A549 (cell line): ENCODE measurements at regions not wholly inside any gene's neighbourhood (a gene's known extent, or its start where the extent isn't known, plus 50 kb on each side); places are given as distances from the start of the nearest gene placed in this dataset.

Source experiments
- ATAC-seq, 2 experiments: fragments of 200-7000 bp in 1 of 2; fragments of >200 bp in 1 of 2; cut with Nextera tagmentation in 1 of 2; cut with Tn5 transposase in 1 of 2; 3 replicates each; pipeline versions ENCODE4 v1.8.0 to v1.9.1; 2018 to 2020; ENCODE audit warnings: mild to moderate bottlenecking in 1 of 2, moderate library complexity in 1 of 2
- CTCF ChIA-PET: fragments of 300-600 bp; sonication (Branson Sonifier 250); formaldehyde crosslinking; extraction: SDS; loops from one replicate; lab custom pipeline; 2021; ENCODE audit warnings: antibody characterized with exemption, inconsistent platforms; lab: Yijun Ruan, JAX
- POLR2A ChIA-PET: fragments of 350-600 bp; formaldehyde crosslinking; extraction: SDS; loops from one replicate; lab custom pipeline; 2021; ENCODE audit warnings: antibody characterized with exemption, inconsistent platforms; lab: Yijun Ruan, JAX
- DNase-seq, 2 experiments: peaks; one replicate each; pipeline versions ENCODE4 v3.0.0 to v3.0.0-alpha.2; 2011 to 2016; ENCODE audit warnings: low read depth in 1 of 2, low spot score in 1 of 2
- FAIRE-seq: peaks from 2 replicates; lab custom pipeline; 2011; peaks lifted over from hg19 to GRCh38; lab: Jason Lieb, UNC
- H3K27ac ChIP-seq, 2 experiments: fragments of >200 bp; sonication (Bioruptor Twin); formaldehyde crosslinking; 3 replicates each; pipeline ENCODE4 v1.5.1; 2016 to 2017
- H3K4me1 ChIP-seq: fragments of >200 bp; sonication (Bioruptor Twin); formaldehyde crosslinking; 3 replicates; pipeline ENCODE4 v1.6.1; 2016
- H3K4me2 ChIP-seq: fragments of >200 bp; sonication (Bioruptor Twin); formaldehyde crosslinking; 3 replicates; pipeline ENCODE4 v1.6.1; 2016
- H3K4me3 ChIP-seq: fragments of >200 bp; sonication (Bioruptor Twin); formaldehyde crosslinking; 3 replicates; pipeline ENCODE4 v1.5.1; 2016
- H3K9me3 ChIP-seq: fragments of >200 bp; sonication (Bioruptor Twin); formaldehyde crosslinking; 3 replicates; pipeline ENCODE4 v1.6.1; 2016
- BHLHE40 ChIP-seq: IDR thresholded peaks from 2 replicates; pipeline ENCODE4 v1.6.1; 2012; ENCODE audit warnings: low read depth, low read length, inconsistent platforms
- CBX8 ChIP-seq: fragments of 200-600 bp; sonication (generic); IDR thresholded peaks from 2 replicates; pipeline ENCODE4 v1.6.1; 2016
- CEBPB ChIP-seq, 2 experiments: fragments of >200 bp in 1 of 2; sonication (Bioruptor Twin) in 1 of 2; formaldehyde crosslinking in 1 of 2; IDR thresholded peaks; 2 replicates each; pipeline ENCODE4 v1.6.1; 2012 to 2016
- JUNB ChIP-seq: fragments of >200 bp; sonication (Bioruptor Twin); formaldehyde crosslinking; IDR thresholded peaks from 2 replicates; pipeline ENCODE4 v1.6.1; 2016
- KDM5A ChIP-seq: fragments of 200-600 bp; sonication (generic); IDR thresholded peaks from 2 replicates; pipeline ENCODE4 v1.6.1; 2016; ENCODE audit warnings: antibody characterized with exemption, mild to moderate bottlenecking
- MAFK ChIP-seq: fragments of 450-650 bp; IDR thresholded peaks from 2 replicates; pipeline ENCODE4 v1.6.1; 2014; ENCODE audit not compliant: partially characterized antibody
- MYC ChIP-seq: IDR thresholded peaks from 2 replicates; pipeline ENCODE4 v1.6.1; 2012; ENCODE audit warnings: mild to moderate bottlenecking, inconsistent platforms, low read length, improper control_type of control experiment, borderline replicate concordance
- NR3C1 ChIP-seq: fragments of >200 bp; sonication (Bioruptor Twin); formaldehyde crosslinking; IDR thresholded peaks from 3 replicates; pipeline ENCODE4 v1.6.1; 2017
- RFX5 ChIP-seq: fragments of 450-650 bp; IDR thresholded peaks from 2 replicates; pipeline ENCODE4 v1.7.1; 2014; ENCODE audit warnings: antibody characterized with exemption, mild to moderate bottlenecking, moderate library complexity
- SMC3 ChIP-seq: fragments of >200 bp; sonication (Bioruptor Twin); formaldehyde crosslinking; IDR thresholded peaks from 3 replicates; pipeline ENCODE4 v1.6.1; 2018; ENCODE audit warnings: inconsistent platforms
- ZFP36 ChIP-seq: fragments of 450-650 bp; IDR thresholded peaks from 2 replicates; pipeline ENCODE4 v1.6.1; 2014; ENCODE audit warnings: borderline replicate concordance; ENCODE audit not compliant: partially characterized antibody
- WGBS: methylation state at CpG from one replicate; pipeline ENCODE4 v1.1.6; 2017; ENCODE audit errors: missing lambda C conversion rate; 5-methylcytosine and 5-hydroxymethylcytosine counted together
- TF ChIP-seq, protein P1 (sequence below): fragments of >200 bp; sonication (Bioruptor Twin); formaldehyde crosslinking; IDR thresholded peaks from 3 replicates; pipeline ENCODE4 v1.5.1; 2016
- TF ChIP-seq, protein P2 (sequence below): fragments of >200 bp; sonication (Bioruptor Twin); formaldehyde crosslinking; IDR thresholded peaks from 3 replicates; pipeline ENCODE4 v1.6.1; 2016
- TF ChIP-seq, protein P3 (sequence below): fragments of 200-600 bp; sonication (generic); IDR thresholded peaks from 2 replicates; pipeline ENCODE4 v1.6.1; 2016; ENCODE audit warnings: antibody characterized with exemption, mild to moderate bottlenecking, moderate library complexity

DNA sequence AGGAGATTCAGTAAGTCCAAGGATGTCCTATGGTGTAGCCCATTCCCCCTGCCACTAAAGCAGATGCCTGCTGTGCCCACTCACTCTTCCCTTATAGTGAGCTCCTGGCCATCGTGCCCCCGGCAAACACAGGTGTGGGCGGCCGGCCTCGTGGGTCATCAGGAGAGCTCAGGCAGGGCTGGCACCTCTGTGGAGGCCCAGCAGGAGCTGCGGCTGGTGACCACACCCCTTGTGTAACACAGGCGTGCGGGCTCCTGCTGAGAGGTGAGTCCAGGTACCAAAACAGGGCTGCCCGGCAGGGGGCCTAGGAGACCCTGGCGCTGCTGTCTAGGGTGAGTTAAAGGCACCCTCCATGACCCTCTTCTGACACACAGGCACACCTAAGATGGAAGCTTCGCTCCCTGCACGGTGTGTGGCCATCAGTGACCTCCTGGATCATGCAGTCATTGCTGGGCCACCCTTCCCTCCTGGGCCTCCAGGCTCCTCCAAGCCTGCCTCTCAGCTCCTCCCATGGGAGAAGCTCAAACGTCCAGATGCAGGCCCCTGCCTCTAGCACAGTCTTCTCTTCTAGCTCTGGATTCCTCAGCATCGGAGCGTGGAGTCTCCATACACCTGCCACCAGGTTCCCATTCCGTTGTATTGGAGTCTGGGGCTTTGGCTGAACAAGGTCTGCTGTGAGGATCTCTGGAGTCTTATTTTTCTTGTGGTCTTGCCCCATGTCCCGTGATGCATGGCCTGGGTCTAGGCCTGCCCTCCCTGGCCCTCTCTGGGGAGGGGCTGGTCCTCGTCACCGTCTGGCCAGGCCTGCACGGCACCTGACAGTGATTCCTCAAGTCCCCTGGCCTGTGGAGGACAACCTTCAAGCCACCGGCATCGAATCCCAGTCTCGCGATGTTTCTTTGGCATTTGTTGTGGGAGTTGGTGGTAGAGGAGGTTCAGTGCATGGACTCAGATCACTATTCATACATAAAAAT, 246.9 kb downstream of the ACKR3 start:
- ATAC-seq, result no peak
- TF ChIP-seq SMC3, result no peak
- TF ChIP-seq CBX8, result no peak
- TF ChIP-seq RFX5, result no peak
- no peak for TF ChIP-seq CEBPB (IDR thresholded peaks at IDR 0.05)
- TF ChIP-seq ZFP36, result no peak
- TF ChIP-seq, protein P1, sequence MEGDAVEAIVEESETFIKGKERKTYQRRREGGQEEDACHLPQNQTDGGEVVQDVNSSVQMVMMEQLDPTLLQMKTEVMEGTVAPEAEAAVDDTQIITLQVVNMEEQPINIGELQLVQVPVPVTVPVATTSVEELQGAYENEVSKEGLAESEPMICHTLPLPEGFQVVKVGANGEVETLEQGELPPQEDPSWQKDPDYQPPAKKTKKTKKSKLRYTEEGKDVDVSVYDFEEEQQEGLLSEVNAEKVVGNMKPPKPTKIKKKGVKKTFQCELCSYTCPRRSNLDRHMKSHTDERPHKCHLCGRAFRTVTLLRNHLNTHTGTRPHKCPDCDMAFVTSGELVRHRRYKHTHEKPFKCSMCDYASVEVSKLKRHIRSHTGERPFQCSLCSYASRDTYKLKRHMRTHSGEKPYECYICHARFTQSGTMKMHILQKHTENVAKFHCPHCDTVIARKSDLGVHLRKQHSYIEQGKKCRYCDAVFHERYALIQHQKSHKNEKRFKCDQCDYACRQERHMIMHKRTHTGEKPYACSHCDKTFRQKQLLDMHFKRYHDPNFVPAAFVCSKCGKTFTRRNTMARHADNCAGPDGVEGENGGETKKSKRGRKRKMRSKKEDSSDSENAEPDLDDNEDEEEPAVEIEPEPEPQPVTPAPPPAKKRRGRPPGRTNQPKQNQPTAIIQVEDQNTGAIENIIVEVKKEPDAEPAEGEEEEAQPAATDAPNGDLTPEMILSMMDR, result no peak
- TF ChIP-seq NR3C1, result no peak
- TF ChIP-seq, protein P2, sequence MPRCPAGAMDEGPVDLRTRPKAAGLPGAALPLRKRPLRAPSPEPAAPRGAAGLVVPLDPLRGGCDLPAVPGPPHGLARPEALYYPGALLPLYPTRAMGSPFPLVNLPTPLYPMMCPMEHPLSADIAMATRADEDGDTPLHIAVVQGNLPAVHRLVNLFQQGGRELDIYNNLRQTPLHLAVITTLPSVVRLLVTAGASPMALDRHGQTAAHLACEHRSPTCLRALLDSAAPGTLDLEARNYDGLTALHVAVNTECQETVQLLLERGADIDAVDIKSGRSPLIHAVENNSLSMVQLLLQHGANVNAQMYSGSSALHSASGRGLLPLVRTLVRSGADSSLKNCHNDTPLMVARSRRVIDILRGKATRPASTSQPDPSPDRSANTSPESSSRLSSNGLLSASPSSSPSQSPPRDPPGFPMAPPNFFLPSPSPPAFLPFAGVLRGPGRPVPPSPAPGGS, result no peak
- no peak for TF ChIP-seq MAFK
- TF ChIP-seq, protein P3, sequence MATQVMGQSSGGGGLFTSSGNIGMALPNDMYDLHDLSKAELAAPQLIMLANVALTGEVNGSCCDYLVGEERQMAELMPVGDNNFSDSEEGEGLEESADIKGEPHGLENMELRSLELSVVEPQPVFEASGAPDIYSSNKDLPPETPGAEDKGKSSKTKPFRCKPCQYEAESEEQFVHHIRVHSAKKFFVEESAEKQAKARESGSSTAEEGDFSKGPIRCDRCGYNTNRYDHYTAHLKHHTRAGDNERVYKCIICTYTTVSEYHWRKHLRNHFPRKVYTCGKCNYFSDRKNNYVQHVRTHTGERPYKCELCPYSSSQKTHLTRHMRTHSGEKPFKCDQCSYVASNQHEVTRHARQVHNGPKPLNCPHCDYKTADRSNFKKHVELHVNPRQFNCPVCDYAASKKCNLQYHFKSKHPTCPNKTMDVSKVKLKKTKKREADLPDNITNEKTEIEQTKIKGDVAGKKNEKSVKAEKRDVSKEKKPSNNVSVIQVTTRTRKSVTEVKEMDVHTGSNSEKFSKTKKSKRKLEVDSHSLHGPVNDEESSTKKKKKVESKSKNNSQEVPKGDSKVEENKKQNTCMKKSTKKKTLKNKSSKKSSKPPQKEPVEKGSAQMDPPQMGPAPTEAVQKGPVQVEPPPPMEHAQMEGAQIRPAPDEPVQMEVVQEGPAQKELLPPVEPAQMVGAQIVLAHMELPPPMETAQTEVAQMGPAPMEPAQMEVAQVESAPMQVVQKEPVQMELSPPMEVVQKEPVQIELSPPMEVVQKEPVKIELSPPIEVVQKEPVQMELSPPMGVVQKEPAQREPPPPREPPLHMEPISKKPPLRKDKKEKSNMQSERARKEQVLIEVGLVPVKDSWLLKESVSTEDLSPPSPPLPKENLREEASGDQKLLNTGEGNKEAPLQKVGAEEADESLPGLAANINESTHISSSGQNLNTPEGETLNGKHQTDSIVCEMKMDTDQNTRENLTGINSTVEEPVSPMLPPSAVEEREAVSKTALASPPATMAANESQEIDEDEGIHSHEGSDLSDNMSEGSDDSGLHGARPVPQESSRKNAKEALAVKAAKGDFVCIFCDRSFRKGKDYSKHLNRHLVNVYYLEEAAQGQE, result no peak
- Histone ChIP-seq H3K9me3 (peaks cover 4% of the 10 kb centered on the region; the same call in 1 of the 3 replicates), H3K27ac (no peak overlapping the region), H3K4me3 (no peak overlapping the region), H3K4me2 (no peak overlapping the region), H3K4me1 (no peaks in the 10 kb centered on the region)
- DNase-seq, result no peak
- ChIA-PET CTCF (interaction anchor here (0.5 kb wide), 1 partner anchor 1823 kb away, joined by 3 read pairs; no protein-coding TSS in a partner anchor), POLR2A (no interaction called here)
- 74% methylated on average over 13 of the region's 24 CpGs for WGBS
- no peak for FAIRE-seq

DNA sequence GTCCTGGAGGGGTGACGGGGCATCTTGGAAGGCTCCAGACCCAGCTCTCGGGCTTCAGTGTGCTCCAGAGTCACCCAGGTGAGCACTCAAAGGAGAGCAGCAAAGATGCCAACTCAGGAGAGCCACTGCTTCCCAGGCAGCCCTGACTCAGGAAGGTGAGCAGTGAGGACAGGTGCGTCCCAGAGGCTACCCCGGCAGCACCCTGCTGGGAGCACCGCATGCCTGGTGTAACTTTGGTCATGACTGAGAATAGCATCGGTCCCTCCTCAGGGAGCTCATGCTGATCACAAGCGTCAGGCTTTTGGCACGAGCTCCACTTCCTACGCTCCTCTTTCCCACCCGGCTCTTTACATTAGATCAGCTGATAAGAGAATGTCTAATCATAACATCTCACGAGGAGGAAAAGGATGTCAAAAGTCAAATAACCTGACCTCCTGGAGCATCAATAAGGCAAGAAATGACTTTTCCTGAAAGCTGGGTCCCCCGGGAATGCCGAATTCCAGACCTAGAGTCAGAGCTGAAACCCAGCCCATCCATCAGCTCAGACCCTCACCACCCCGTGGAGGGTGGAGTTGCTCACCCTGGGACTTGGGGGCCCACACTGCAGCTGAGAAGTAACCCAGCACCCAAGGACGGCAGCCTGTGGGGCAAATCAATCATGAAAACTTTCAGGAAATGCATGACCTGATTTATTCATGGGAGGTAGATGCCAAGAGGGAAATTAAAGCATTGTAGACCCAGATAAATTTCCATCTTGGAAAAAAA, 248.8 kb downstream of the ACKR3 start:
- ATAC-seq (no peak), FAIRE-seq (no peak), DNase-seq (no peak)
- CTCF ChIA-PET, result no interaction called here
- TF ChIP-seq BHLHE40, result no peak
- POLR2A ChIA-PET, result no interaction called here
- WGBS, result 62% methylated on average over 14 of the region's 15 CpGs
- H3K9me3 ChIP-seq, result peaks cover 8% of the 10 kb centered on the region; the same call in 2 of the 3 replicates
- no peak overlapping the region for H3K4me2 ChIP-seq
- no peak overlapping the region for H3K4me3 ChIP-seq
- H3K27ac ChIP-seq, result no peak overlapping the region
- H3K4me1 ChIP-seq, result no peaks in the 10 kb centered on the region

DNA sequence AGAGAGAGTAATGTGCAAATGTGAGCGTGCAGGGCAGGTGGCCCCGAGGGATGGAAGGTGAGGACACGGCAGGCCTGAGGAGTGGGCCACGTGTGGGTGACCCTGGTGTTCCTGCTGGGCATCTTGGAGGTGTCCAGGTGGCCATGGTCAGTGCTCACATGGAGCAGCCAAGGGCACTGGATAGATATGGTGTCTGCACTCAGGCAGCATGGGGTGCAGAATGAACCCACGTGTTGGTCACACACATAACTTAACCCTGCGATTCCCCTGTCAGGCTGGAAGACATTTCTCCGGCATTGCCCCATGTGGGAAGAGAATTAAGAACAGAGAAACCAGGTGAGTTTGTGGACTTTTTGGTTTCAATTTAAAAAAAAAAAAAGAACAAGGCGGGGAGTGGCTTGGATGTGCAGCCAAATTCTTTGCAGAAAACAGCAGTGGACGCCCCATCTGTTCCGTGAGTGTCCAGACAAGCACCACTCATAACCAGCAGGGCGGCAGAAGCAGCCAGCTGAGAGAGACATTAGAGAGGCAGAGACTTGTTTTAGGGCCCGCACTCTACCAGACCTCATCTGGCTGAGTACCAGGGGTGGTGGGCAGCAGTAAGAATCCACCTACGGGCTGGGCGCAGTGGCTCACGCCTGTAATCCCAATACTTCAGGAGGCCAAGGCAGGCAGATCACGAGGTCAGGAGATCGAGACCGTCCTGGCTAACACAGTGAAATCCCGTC, 249.8 kb downstream of the ACKR3 start:
- ATAC-seq (no peak), FAIRE-seq (no peak), DNase-seq (no peak)
- CTCF ChIA-PET, result no interaction called here
- POLR2A ChIA-PET, result no interaction called here
- WGBS, result 62% methylated on average over 19 of the region's 19 CpGs
- Histone ChIP-seq H3K9me3 (peaks cover 8% of the 10 kb centered on the region; the same call in 2 of the 3 replicates), H3K4me3 (no peak overlapping the region), H3K4me2 (no peak overlapping the region), H3K4me1 (no peaks in the 10 kb centered on the region), H3K27ac (no peak overlapping the region)
- TF ChIP-seq KDM5A (no peak), MYC (no peak), JUNB (no peak)
- TF ChIP-seq, protein P2, result no peak
